Fibroblast of skin of right quadriceps (primary cell): ENCODE measurements at regions not wholly inside any gene's neighbourhood (a gene's known extent, or its start where the extent isn't known, plus 50 kb on each side); places are given as distances from the start of the nearest gene placed in this dataset.
"Not testable (repeated sequence)": the region's sequence is repeated elsewhere in the genome, so short reads cannot be mapped to it uniquely, and the experiment has no call there.

Experiments
- DNase-seq: peaks from one replicate; pipeline ENCODE4 v3.0.0-alpha.2; 2013

- no peak for DNase-seq
Measured at GRCh38 chr10:128178302-128178958, 52.2 kb upstream of the MKI67 start.

GRCh38 chr10:128180843-128181242 lies 54.6 kb upstream of the MKI67 start:
- no peak for DNase-seq

- DNase-seq, result no peak
Measured at GRCh38 chr10:128185627-128186026, 59.4 kb upstream of the MKI67 start.

GRCh38 chr10:128186959-128187787 lies 61.0 kb upstream of the MKI67 start:
- DNase-seq, result no peak

- no peak for DNase-seq
Measured at GRCh38 chr10:128187788-128188185, 61.6 kb upstream of the MKI67 start.

- DNase-seq, result no peak
Measured at GRCh38 chr10:128189176-128189575, 63.0 kb upstream of the MKI67 start.

GRCh38 chr10:128191847-128192246 lies 65.6 kb upstream of the MKI67 start:
- no peak for DNase-seq

GRCh38 chr10:128201826-128202225 lies 75.6 kb upstream of the MKI67 start:
- DNase-seq, result not testable (repeated sequence)

- no peak for DNase-seq
Measured at GRCh38 chr10:128203028-128203427, 76.8 kb upstream of the MKI67 start.

GRCh38 chr10:128205591-128205990 lies 79.4 kb upstream of the MKI67 start:
- DNase-seq, result not testable (repeated sequence)

- DNase-seq, result no peak
Measured at GRCh38 chr10:128206676-128207075, 80.5 kb upstream of the MKI67 start.

GRCh38 chr10:128209862-128210214 lies 83.6 kb upstream of the MKI67 start:
- DNase-seq, result no peak

- DNase-seq, result peak; percentile 18
Measured at GRCh38 chr10:128210215-128211063, 84.2 kb upstream of the MKI67 start.

- no peak for DNase-seq
Measured at GRCh38 chr10:128211064-128211504, 84.9 kb upstream of the MKI67 start.

GRCh38 chr10:128211953-128212727 lies 85.9 kb upstream of the MKI67 start:
- DNase-seq, result peak; percentile 53

GRCh38 chr10:128213156-128213555 lies 86.9 kb upstream of the MKI67 start:
- no peak for DNase-seq

GRCh38 chr10:128215733-128216132 lies 89.5 kb upstream of the MKI67 start:
- no peak for DNase-seq

- DNase-seq, result no peak
Measured at GRCh38 chr10:128217136-128217535, 90.9 kb upstream of the MKI67 start.

GRCh38 chr10:128218161-128218560 lies 91.9 kb upstream of the MKI67 start:
- no peak for DNase-seq

GRCh38 chr10:128219295-128219694 lies 93.1 kb upstream of the MKI67 start:
- DNase-seq, result no peak

GRCh38 chr10:128220021-128220420 lies 93.8 kb upstream of the MKI67 start:
- DNase-seq, result no peak

- no peak for DNase-seq
Measured at GRCh38 chr10:128221117-128221516, 94.9 kb upstream of the MKI67 start.

GRCh38 chr10:128221807-128222206 lies 95.6 kb upstream of the MKI67 start:
- no peak for DNase-seq
